Fibroblast of the aortic adventitia (primary cell): ENCODE measurements at regions not wholly inside any gene's neighbourhood (a gene's known extent, or its start where the extent isn't known, plus 50 kb on each side); places are given as distances from the start of the nearest gene placed in this dataset.

ENCODE experiments used
- DNase-seq: peaks from one replicate; pipeline ENCODE4 v3.0.0-alpha.2; 2010; ENCODE audit warnings: low read depth
- H3K4me3 ChIP-seq: 2 replicates; pipeline ENCODE4 v1.5.1; 2011; ENCODE audit warnings: low read depth, mild to moderate bottlenecking, control low read depth, low read length, moderate library complexity
- TF ChIP-seq, protein P1 (sequence below): IDR thresholded peaks from 2 replicates; pipeline ENCODE4 v1.5.1; 2011; ENCODE audit warnings: mild to moderate bottlenecking, low read length, control low read depth, inconsistent platforms; ENCODE audit not compliant: insufficient read depth

DNA sequence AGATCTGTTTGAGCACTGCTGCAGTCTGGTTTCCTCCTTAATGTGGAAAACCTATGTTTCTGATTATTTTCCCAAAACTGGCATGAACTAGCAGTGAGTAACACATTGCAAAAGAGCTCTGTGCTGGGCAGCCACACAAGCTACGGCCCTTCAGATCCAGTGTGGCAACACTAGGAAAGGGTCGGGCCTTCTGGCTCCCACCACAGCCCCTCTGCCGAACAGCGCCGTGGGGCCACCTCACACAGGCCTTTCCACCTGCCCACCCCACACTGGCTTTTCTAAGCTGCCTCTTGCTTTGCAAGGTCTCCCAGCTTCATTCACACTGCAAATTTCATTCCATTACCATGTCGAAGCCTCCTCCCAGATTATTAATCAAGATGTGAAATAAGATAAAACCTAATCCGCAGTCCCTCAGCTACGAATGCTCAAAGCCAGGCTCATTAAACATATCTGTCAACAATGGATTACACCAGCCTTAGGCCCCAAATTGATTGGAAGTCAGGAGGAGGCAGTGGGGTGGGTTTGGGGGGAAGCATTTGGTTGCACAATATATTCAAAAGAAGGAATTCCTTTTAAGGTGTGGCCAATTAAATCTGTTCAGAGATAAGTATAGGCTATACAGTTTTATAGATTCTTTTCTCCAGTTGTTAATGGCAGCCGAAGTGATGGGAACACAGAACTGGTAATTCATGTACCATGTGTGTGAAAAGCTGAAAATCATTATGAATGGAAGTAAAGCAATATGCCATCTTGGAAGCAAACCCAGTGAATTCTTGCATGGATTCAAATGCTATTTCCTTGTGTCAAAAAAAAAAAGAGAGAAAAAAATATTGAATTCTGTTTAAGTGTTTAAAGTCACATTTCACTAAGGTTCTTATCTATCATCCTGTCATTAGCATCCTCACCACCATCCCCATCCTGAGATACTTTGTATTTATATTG is 223.7 kb downstream of the MTERF1 start:
- TF ChIP-seq, protein P1, sequence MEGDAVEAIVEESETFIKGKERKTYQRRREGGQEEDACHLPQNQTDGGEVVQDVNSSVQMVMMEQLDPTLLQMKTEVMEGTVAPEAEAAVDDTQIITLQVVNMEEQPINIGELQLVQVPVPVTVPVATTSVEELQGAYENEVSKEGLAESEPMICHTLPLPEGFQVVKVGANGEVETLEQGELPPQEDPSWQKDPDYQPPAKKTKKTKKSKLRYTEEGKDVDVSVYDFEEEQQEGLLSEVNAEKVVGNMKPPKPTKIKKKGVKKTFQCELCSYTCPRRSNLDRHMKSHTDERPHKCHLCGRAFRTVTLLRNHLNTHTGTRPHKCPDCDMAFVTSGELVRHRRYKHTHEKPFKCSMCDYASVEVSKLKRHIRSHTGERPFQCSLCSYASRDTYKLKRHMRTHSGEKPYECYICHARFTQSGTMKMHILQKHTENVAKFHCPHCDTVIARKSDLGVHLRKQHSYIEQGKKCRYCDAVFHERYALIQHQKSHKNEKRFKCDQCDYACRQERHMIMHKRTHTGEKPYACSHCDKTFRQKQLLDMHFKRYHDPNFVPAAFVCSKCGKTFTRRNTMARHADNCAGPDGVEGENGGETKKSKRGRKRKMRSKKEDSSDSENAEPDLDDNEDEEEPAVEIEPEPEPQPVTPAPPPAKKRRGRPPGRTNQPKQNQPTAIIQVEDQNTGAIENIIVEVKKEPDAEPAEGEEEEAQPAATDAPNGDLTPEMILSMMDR = no peak
- peak; percentile 95 for DNase-seq
- H3K4me3 ChIP-seq = no peak overlapping the region

DNA sequence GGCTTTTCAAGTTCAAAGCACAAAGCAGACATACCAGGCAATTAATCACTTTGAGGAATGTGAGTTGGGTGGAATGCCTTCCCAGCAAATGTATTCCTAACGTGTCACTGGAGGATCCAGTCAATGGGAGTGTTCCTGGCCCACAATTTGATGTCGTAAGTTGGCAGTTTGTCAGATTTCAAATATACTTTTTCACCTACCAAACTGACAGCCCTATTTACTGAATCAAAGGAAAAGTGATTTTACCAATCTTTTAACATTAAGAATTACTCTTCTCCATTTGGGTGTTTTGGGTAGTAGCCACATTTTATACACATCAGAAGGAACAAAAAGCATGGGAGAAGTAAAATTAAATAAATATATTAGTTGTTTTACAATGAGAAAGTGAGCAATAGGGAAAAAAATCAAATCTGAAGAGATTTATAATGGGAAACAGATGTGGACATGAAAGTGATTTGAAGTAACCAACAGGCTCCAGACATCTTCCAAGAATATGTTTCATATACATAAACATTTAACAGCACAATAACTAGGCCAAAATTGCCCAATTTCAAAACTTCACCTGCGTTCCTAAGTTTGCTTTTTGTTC is 222.9 kb downstream of the MTERF1 start:
- peak; percentile 99 for DNase-seq
- TF ChIP-seq, protein P1 = no peak
- H3K4me3 ChIP-seq = no peak overlapping the region

DNA sequence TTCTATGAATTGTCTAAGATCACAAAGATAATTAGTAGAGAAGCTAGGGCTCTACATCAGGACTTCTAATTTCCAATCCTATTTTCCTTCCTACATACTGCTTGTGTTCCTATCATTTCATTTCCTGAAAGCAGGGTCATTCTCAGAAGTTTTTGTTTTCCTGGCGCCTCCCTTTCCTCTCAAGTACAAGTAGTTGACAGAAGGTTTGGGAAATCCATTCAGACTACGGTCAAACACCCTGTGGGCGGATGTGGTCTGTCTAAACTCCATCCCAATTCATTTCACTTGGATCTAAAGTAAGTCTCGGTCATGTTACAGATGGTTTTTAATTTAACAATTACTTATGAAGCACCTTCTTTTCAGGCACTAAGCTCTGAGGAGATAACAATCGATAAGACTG is 221.4 kb downstream of the MTERF1 start:
- TF ChIP-seq, protein P1 = no peak
- no peak overlapping the region for H3K4me3 ChIP-seq
- no peak for DNase-seq

DNA sequence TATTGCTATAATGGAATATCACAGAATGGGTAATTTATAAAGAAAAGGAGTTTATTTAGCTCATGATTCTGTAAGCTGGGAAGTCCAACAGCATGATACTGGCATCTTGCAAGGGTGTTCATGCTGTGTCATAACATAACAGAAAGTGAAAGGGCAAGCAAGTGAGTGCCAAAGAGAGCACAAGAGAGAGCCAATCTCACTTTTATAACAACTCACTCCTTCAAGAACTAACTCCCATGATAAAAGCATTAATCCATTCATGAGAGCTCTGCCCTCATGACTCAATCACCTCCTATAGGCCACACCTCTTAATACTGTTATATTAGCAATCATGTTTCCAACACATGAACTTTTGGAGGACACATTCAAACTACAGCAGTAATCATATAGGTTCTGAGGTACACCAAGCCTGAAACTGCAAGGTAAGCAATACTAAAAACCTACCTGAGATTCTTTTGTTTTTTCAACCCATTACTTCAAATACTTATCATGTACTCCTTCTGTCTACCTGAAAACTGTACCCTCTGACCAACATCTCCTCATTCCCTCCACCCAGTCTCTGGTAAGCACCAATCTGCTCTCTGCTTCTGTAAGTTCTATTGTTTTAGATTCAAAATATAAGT is 219.7 kb downstream of the MTERF1 start:
- DNase-seq = peak; percentile 22
- TF ChIP-seq, protein P1 = no peak
- no peak overlapping the region for H3K4me3 ChIP-seq

DNA sequence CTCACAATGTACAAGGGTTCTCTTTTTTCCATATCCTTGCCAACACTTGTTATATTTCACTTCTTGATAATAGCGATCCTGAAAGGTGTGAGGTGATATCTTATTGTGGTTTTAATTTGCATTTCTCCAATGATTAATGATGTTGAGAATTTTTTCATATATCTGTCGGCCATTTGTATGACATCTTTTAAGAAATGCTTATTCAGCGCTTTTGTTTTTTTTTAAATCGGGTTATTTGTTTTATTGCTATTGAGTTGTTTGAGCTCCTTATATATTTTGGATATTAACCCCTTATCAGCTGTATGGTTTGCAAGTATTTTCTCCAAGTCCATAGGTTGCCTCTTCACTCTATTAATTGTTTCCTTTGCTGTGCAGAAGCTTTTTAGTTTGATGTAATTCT is 218.8 kb downstream of the MTERF1 start:
- TF ChIP-seq, protein P1 = no peak
- no peak overlapping the region for H3K4me3 ChIP-seq
- no peak for DNase-seq

DNA sequence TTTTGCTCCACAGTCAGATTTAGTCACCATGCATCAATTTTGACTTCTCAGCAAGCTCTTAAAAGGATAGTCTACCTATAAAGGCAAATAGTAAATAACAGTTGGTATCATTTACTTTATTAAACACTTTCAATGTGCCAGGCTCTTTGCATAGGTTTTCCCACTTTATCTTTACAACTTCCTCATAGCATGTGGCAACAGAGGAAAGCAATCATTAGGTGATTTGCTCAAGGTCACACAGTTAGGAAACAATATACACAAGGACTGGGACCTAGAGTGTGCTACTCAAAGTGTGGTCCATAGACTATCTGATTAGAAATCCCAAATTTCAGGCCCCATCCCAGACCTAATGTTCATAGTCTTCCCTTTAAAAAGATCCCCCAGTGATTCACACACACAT is 212.3 kb downstream of the MTERF1 start:
- H3K4me3 ChIP-seq = no peak overlapping the region
- TF ChIP-seq, protein P1 = no peak

More for the DNA sequence above, 212.3 kb downstream of the MTERF1 start:
- no peak for DNase-seq
